Neural progenitor cell (in vitro differentiated cells): ENCODE measurements at regions not wholly inside any gene's neighbourhood (a gene's known extent, or its start where the extent isn't known, plus 50 kb on each side); places are given as distances from the start of the nearest gene placed in this dataset.
"Not testable (repeated sequence)": the region's sequence is repeated elsewhere in the genome, so short reads cannot be mapped to it uniquely, and the experiment has no call there.

Source experiments
- DNase-seq: peaks from one replicate; pipeline ENCODE4 v3.0.0-alpha.2; 2016; ENCODE audit warnings: low spot score
- H2AFZ ChIP-seq: fragments of 200-600 bp; sonication (generic); replicated peaks from 2 replicates; pipeline ENCODE4 v1.6.1; 2016; ENCODE audit warnings: antibody characterized with exemption
- H3F3A ChIP-seq: fragments of 200-600 bp; sonication (generic); 2 replicates; pipeline ENCODE4 v1.6.1; 2016; ENCODE audit warnings: antibody characterized with exemption, low read depth
- H3K27ac ChIP-seq: fragments of 200-600 bp; sonication (generic); 2 replicates; pipeline ENCODE4 v1.5.1; 2016; ENCODE audit warnings: mild to moderate bottlenecking
- H3K27me3 ChIP-seq: fragments of 200-600 bp; sonication (generic); 2 replicates; pipeline ENCODE4 v1.6.1; 2016; ENCODE audit warnings: mild to moderate bottlenecking, moderate library complexity
- H3K36me3 ChIP-seq: fragments of 200-600 bp; sonication (generic); 2 replicates; pipeline ENCODE4 v1.5.1; 2016
- H3K4me1 ChIP-seq: fragments of 200-600 bp; sonication (generic); 2 replicates; pipeline ENCODE4 v1.6.1; 2016; ENCODE audit warnings: mixed run types
- H3K4me2 ChIP-seq: fragments of 200-600 bp; sonication (generic); 2 replicates; pipeline ENCODE4 v1.6.1; 2016
- H3K4me3 ChIP-seq: fragments of 200-600 bp; sonication (generic); 2 replicates; pipeline ENCODE4 v1.5.1; 2016
- H3K79me2 ChIP-seq: fragments of 200-600 bp; sonication (generic); 2 replicates; pipeline ENCODE4 v1.6.1; 2016; ENCODE audit warnings: low read depth
- H3K9ac ChIP-seq: fragments of 200-600 bp; sonication (generic); 2 replicates; pipeline ENCODE4 v1.6.1; 2016
- H3K9me3 ChIP-seq: fragments of 200-600 bp; sonication (generic); 2 replicates; pipeline ENCODE4 v1.5.1; 2016; ENCODE audit warnings: low read depth
- H4K20me1 ChIP-seq: fragments of 200-600 bp; sonication (generic); 2 replicates; pipeline ENCODE4 v1.6.1; 2016; ENCODE audit warnings: low read depth
- H3K27ac Mint-ChIP-seq: 3 replicates; pipeline ENCODE4 v1.8.0; 2021; ENCODE audit warnings: mixed read lengths
- H3K27me3 Mint-ChIP-seq: 2 replicates; pipeline ENCODE4 v1.8.0; 2022; ENCODE audit warnings: low read depth, mild to moderate bottlenecking, inconsistent platforms, moderate library complexity, mixed read lengths; ENCODE audit not compliant: insufficient read depth
- H3K36me3 Mint-ChIP-seq: 3 replicates; pipeline ENCODE4 v1.8.0; 2021; ENCODE audit warnings: mixed read lengths
- H3K4me1 Mint-ChIP-seq: 3 replicates; pipeline ENCODE4 v1.8.0; 2021; ENCODE audit warnings: mixed read lengths
- H3K4me3 Mint-ChIP-seq: 3 replicates; pipeline ENCODE4 v1.8.0; 2021; ENCODE audit warnings: mild to moderate bottlenecking, moderate library complexity, mixed read lengths
- H3K9me3 Mint-ChIP-seq: 3 replicates; pipeline ENCODE4 v1.8.0; 2020; ENCODE audit warnings: mixed read lengths
- CTCF ChIP-seq: fragments of 200-600 bp; sonication (generic); IDR thresholded peaks from 2 replicates; pipeline ENCODE4 v1.5.1; 2017; ENCODE audit warnings: antibody characterized with exemption, mild to moderate bottlenecking
- EZH2 ChIP-seq: fragments of 200-600 bp; sonication (generic); IDR thresholded peaks from 2 replicates; pipeline ENCODE4 v1.6.1; 2017; ENCODE audit warnings: antibody characterized with exemption, mild to moderate bottlenecking, moderate library complexity
- EZH2phosphoT487 ChIP-seq: fragments of 200-600 bp; sonication (generic); IDR thresholded peaks from 2 replicates; pipeline ENCODE4 v1.6.1; 2017; ENCODE audit warnings: antibody characterized with exemption

GRCh38 chr15:35260941-35261340 lies 175.8 kb upstream of the NANOGP8 start:
- H3K4me1 Mint-ChIP-seq: no peaks in the 10 kb centered on the region
- no peaks in the 10 kb centered on the region for H3K36me3 Mint-ChIP-seq

GRCh38 chr15:35260274-35260673 lies 175.2 kb upstream of the NANOGP8 start:
- not testable (repeated sequence) for H4K20me1 ChIP-seq, H3K79me2 ChIP-seq, H3F3A ChIP-seq, H2AFZ ChIP-seq, H3K36me3 Mint-ChIP-seq, H3K27me3 Mint-ChIP-seq, DNase-seq, H3K27ac Mint-ChIP-seq, H3K9me3 Mint-ChIP-seq, H3K36me3 ChIP-seq, H3K4me3 ChIP-seq, H3K9ac ChIP-seq, H3K4me3 Mint-ChIP-seq, H3K4me2 ChIP-seq, H3K4me1 ChIP-seq, H3K27me3 ChIP-seq, H3K9me3 ChIP-seq, H3K27ac ChIP-seq, H3K4me1 Mint-ChIP-seq

More at GRCh38 chr15:35260941-35261340, 175.8 kb upstream of the NANOGP8 start:
- H3K9ac ChIP-seq: no peak overlapping the region
- H3K4me3 Mint-ChIP-seq: no peak overlapping the region
- no peaks in the 10 kb centered on the region for H3K36me3 ChIP-seq
- no peaks in the 10 kb centered on the region for H3F3A ChIP-seq
- H3K4me3 ChIP-seq: no peak overlapping the region
- no peak overlapping the region for H3K27ac ChIP-seq
- no peaks in the 10 kb centered on the region for H3K27me3 ChIP-seq
- H3K4me2 ChIP-seq: no peak overlapping the region
- H3K9me3 Mint-ChIP-seq: no peaks in the 10 kb centered on the region
- H2AFZ ChIP-seq: no peak overlapping the region
- no peak for DNase-seq
- no peaks in the 10 kb centered on the region for H4K20me1 ChIP-seq
- H3K4me1 ChIP-seq: peaks cover 5% of the 10 kb centered on the region
- H3K27me3 Mint-ChIP-seq: no peaks in the 10 kb centered on the region
- H3K9me3 ChIP-seq: no peaks in the 10 kb centered on the region
- H3K27ac Mint-ChIP-seq: no peak overlapping the region
- no peaks in the 10 kb centered on the region for H3K79me2 ChIP-seq
- TF ChIP-seq EZH2 (no peak), EZH2phosphoT487 (no peak), CTCF (no peak)

GRCh38 chr15:35256551-35256950 lies 171.5 kb upstream of the NANOGP8 start:
- Histone ChIP-seq H4K20me1 (no peaks in the 10 kb centered on the region), H3K79me2 (no peaks in the 10 kb centered on the region), H3K36me3 (no peaks in the 10 kb centered on the region), H3K27ac (no peak overlapping the region), H3K27me3 (no peaks in the 10 kb centered on the region), H3K4me2 (no peak overlapping the region), H3F3A (no peaks in the 10 kb centered on the region), H3K9me3 (no peaks in the 10 kb centered on the region), H3K4me1 (peaks cover 3% of the 10 kb centered on the region), H2AFZ (no peak overlapping the region), H3K4me3 (no peak overlapping the region), H3K9ac (no peak overlapping the region)
- Mint-ChIP-seq H3K36me3 (no peaks in the 10 kb centered on the region), H3K27me3 (peaks cover 3% of the 10 kb centered on the region), H3K4me1 (peaks cover 2% of the 10 kb centered on the region), H3K9me3 (no peaks in the 10 kb centered on the region), H3K4me3 (no peak overlapping the region), H3K27ac (no peak overlapping the region)
- DNase-seq: no peak
- TF ChIP-seq CTCF (no peak), EZH2phosphoT487 (no peak), EZH2 (no peak)

- no peaks in the 10 kb centered on the region for H3K79me2 ChIP-seq
- Mint-ChIP-seq H3K27me3 (peaks cover 3% of the 10 kb centered on the region), H3K36me3 (no peaks in the 10 kb centered on the region), H3K4me1 (peaks cover 2% of the 10 kb centered on the region), H3K4me3 (no peak overlapping the region), H3K27ac (no peak overlapping the region), H3K9me3 (no peaks in the 10 kb centered on the region)
- TF ChIP-seq CTCF (no peak), EZH2phosphoT487 (no peak), EZH2 (no peak)
- H3K4me1 ChIP-seq: peaks cover 3% of the 10 kb centered on the region
- no peak overlapping the region for H3K9ac ChIP-seq
- H2AFZ ChIP-seq: no peak overlapping the region
- no peak overlapping the region for H3K4me2 ChIP-seq
- no peaks in the 10 kb centered on the region for H3K9me3 ChIP-seq
- H3K36me3 ChIP-seq: no peaks in the 10 kb centered on the region
- no peak overlapping the region for H3K27ac ChIP-seq
- no peaks in the 10 kb centered on the region for H3K27me3 ChIP-seq
- no peaks in the 10 kb centered on the region for H4K20me1 ChIP-seq
- no peak for DNase-seq
- no peak overlapping the region for H3K4me3 ChIP-seq
- H3F3A ChIP-seq: no peaks in the 10 kb centered on the region
These were observed 171.0 kb upstream of the NANOGP8 start for GRCh38 chr15:35256141-35256540.

- H2AFZ ChIP-seq, H3K27ac Mint-ChIP-seq, H4K20me1 ChIP-seq, DNase-seq, H3K4me1 Mint-ChIP-seq, H3K4me3 ChIP-seq, H3K27me3 ChIP-seq, H3K27me3 Mint-ChIP-seq, H3K27ac ChIP-seq, H3K9me3 ChIP-seq, H3K4me1 ChIP-seq, H3K36me3 Mint-ChIP-seq, H3K4me2 ChIP-seq, H3F3A ChIP-seq, H3K79me2 ChIP-seq, H3K9ac ChIP-seq, H3K9me3 Mint-ChIP-seq, H3K4me3 Mint-ChIP-seq, H3K36me3 ChIP-seq: not testable (repeated sequence)
These were observed 169.8 kb upstream of the NANOGP8 start for GRCh38 chr15:35254908-35255307.
